GM19240 (cell line): ENCODE measurements at regions not wholly inside any gene's neighbourhood (a gene's known extent, or its start where the extent isn't known, plus 50 kb on each side); places are given as distances from the start of the nearest gene placed in this dataset.
A peak's percentile ranks its signal among the peaks of the same experiment; 100 is the strongest.

ENCODE experiments used
- DNase-seq: peaks from one replicate; pipeline ENCODE4 v3.0.0; 2011; ENCODE audit warnings: low spot score; ENCODE audit not compliant: insufficient read length

DNA sequence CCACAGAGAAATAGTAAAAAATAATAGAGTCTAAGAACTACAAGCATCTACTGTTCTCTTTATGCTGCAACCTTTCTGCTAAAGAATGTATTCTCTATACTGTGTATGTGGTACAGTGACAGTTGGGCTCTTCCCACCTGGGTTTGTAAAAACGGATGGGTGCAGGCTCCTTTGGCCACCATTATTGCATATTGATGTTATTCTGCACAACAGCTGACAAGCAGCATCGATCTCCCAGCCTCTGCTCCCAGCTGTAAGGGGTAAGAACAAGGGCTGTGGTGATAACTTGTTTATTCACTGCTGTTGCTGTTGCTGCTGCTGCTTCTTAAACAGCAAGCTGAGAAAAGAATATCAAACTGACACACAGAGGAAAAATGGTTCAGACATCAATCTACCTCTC is 56.1 kb downstream of the KCNRG start:
- DNase-seq, result no peak

- DNase-seq, result no peak
Measured at GRCh38 chr13:50072676-50073075, 57.4 kb downstream of the KCNRG start.

DNA sequence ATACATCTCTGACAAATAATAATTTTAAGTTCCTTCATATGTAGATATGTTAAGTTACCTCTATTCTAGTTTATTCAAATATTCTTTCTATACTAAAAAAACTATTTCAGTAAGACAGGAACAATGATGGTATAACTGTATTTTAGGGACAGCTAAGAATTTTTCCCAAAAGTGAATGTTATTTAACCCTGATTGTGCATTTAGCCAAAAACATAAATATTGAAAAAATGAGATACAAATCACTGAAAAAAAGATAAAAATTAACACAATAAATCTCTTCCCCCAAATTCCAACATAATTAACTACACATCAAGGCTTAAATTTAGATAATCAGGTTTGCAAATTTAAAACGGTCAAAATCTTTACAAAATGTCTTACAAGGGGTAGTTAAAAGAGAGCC is 58.1 kb downstream of the KCNRG start:
- no peak for DNase-seq

DNA sequence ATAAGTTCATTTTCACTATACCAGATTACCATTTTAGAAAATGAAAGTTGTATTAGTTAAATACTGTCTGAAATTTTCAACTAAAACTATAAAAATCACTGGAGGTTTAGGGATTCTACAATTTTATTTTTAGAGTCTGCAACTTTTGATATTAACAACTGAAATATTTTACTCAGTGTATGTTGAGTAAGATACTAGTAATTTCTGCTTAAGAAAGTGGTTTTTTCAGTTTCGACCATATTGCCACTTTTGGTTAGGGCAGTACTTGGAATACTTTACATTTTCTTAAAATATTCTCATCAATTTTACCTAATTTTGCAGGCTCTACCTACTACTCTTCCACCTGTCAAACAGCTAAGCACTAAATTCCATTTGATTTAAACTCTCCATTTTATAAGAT is 59.6 kb downstream of the KCNRG start:
- DNase-seq, result no peak

- DNase-seq, result no peak
Measured at GRCh38 chr13:50075619-50076097, 60.4 kb downstream of the KCNRG start.

GRCh38 chr13:50077431-50077830 is 62.2 kb downstream of the KCNRG start:
- DNase-seq, result no peak

- no peak for DNase-seq
Measured at GRCh38 chr13:50078231-50078894, 63.1 kb downstream of the KCNRG start.

DNA sequence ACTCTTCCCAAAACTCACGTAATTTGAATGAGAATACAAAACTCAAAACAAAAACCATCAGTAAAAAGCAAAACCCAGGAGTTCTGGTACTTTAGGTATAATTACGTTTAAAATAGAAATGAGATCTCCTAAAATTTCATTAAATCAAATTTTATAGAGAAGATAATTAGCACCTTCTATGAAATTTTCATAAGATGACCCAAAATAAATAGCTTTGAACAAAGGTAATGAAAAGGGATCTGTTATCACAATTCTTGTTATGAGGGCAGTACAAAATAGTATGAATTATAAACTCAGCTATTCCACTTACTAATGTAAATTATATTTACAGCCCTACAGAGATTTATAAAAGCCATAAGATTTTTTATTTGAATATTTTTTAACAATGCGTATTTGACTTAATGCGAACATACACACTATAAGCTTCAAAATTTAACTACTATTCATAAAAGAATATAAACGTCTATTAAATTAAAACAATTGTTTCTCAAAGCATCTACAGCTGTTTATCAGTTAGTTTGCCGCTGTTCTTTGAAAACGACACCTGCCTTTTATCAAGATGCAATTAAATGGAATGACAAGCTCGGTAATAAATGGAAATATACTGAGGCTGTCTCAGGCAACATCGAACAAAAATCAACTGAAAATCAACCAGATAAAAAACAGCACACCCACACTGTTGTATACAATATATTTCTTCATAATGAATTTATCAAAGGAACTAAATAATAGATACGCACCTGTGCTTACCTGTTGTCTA is 63.8 kb downstream of the KCNRG start:
- no peak for DNase-seq

DNA sequence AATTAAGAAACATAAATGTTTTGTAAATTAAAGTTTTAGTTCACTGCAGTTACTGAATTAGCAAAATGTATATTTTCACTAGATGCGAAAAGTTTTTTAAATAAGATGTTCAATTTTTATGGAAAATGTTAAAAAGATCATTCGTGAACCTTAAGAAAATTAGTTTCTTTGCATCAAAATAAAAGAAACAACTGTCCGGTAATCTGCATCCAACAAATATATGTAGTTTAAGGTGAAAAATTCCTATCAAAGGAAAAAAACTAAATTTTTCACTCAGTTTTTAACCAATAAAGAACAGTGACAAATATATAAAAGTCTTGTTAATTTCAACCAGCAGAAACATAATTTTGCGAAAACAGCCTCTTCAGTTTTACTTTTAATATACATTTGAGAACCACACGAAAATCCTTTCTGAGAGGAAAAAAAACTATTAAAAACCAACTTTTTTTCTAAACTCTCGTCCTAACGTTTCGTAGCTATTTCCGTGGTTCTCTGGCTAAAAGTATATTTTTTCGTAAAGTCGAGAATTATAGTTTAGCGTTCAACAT is 64.5 kb downstream of the KCNRG start:
- DNase-seq, result no peak

- DNase-seq, result no peak
Measured at GRCh38 chr13:50080203-50080910, 65.1 kb downstream of the KCNRG start.

GRCh38 chr13:50080911-50081678 is 65.9 kb downstream of the KCNRG start:
- no peak for DNase-seq

GRCh38 chr13:50081679-50082425 is 66.6 kb downstream of the KCNRG start:
- peak; percentile 30 for DNase-seq

DNA sequence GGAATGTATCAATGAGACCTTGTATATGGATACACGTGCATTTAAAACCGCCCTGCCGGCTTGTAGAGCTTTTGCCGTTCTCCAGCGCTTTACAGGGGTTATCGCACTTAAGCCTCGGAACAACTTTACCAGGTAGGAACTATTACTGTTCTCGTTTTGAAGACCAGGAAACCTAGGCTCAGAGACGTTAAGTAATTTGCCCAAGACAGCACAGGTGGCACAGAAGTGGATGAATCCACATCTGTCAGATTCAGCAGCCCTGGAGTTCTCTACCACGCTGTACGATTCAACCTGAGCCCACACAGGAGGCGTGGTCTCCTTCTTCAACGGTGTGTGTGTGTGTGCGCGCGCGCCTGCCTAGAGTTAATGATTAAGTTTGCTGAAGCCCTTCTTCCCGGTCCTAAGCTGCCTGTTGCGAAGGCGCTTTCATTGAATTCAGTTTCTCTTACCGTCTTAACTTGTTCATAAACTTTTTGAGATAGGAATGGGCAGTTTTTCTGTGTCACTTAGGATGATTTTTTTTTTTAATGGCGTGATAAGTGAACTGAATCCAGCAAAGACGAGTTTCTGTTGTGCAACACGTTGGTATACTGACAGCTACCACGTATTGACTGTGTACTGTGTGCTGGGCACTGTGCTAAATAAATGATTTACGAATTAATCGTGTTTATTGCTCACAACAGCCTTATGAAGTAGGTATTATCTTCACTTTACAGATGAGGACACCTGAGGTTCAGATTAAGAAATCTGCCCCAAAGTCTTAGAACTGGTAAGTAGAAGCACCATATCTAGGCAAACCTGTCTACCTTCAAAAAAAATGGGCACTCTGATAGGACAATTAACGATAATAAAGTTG is 67.4 kb downstream of the KCNRG start:
- no peak for DNase-seq

- no peak for DNase-seq
Measured at GRCh38 chr13:50085063-50085462, 69.8 kb downstream of the KCNRG start.

DNA sequence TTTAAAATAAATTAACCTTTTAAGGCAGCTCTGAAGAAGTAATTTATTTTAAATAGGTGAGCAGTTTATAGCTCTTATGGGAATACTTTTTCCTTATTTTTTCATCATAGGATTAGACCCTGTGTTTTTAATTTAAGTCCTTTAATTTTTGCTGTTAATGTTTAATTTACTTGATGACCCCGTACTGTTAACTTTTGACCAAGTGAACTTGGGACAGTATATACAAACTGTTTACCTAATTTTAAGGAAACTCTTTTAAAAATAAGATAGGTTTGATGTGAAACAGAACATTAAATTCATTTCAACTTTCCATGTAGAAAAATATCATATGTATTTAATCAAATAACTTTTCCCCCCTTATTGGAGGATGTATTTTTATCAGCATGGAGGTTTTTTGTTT is 74.4 kb downstream of the KCNRG start:
- DNase-seq, result no peak

DNA sequence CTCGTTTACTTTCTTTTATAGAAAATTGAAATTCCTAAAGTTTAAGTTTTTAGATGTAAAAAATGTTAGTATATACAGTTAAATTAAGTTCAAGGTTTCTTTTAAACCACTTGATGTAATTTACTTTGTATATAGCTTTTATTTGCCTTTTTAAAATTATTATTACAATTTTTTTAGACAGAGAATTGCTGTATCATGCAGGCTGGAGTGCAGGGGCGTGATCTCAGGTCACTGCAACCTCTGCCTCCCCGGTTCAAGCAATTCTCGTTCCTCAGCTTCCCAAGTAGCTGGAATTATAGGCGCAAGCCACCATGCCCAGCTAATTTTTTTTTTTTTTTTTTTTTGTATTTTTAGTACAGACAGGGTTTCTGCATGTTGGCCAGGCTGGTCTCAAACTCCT is 75.0 kb downstream of the KCNRG start:
- DNase-seq, result no peak

DNA sequence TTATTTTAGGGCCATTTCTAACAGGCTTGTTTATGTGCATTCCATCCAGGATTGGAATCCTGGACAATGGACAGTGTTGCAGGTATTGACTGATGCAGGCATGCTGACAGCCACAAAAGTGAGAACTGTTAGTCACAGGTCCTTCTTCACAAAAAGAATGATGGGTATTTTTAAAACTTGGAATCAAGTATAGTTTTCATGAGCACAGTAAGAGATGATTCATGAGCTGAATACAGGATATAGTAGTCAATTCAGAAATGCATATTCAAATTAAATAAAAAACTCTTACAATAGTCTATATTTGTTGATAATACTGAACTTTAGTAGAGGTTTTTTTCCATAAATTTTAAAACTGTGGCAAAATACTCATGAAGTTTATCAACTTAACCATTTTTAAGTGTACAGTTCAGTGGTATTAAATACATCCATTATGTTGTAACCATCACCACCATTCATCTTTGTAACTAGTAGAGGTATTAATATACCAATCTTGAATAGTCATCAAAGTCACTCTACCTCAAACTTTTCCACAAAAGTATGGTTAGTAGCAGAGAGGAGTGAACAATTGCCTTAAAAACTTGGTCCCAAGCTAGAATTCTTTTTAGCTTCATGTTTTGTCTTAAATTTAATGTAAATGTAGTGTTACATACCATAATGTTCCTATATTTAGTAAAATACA is 79.5 kb downstream of the KCNRG start:
- DNase-seq, result no peak

DNA sequence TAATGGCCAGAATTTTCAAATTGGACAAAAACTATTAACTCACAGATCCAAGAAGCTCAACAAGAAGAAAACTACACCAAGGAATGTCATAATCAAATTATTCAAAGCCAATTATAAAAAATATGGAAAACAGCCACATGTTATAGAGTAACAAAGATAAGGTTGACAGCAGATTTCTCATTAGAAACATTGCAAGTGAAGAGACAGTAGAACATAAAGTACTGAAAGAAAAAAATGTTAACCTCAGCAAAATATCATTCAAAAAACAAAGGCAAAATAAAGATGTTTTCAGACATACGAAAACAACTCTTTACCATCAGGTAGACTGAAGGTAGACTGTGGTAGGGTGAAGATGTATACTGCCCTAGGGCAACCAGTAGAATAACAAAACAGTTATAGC is 83.4 kb downstream of the KCNRG start:
- no peak for DNase-seq

DNA sequence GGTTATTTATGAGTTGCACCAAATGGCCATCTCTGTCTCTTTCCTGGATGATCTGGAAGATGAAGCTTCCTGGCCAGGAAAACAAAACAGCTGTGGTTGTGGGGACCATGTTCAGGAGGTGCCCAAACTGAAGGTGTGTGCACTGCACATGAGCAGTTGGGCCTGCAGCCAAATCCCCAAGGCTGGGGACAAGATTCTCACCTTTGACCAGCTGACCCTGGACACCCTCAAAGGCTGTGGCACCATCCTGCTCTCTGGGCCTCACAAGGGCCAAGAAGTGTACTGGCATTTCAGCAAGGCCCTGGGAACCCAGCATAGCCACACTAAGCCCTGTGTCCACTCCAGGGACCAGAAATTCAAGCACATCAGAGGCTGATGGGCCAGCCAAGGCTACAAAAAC is 84.2 kb downstream of the KCNRG start:
- DNase-seq, result no peak
